WI38 (cell line): ENCODE measurements at regions not wholly inside any gene's neighbourhood (a gene's known extent, or its start where the extent isn't known, plus 50 kb on each side); places are given as distances from the start of the nearest gene placed in this dataset.

ENCODE experiments used
- H3K4me3 ChIP-seq: 2 replicates; pipeline ENCODE4 v1.5.1; 2011; ENCODE audit warnings: low read depth, mild to moderate bottlenecking, control low read depth, low read length
- CTCF ChIP-seq: IDR thresholded peaks from 2 replicates; pipeline ENCODE4 v1.5.1; 2012; ENCODE audit warnings: low read depth, mild to moderate bottlenecking, control low read depth, low read length

- no peak for TF ChIP-seq CTCF
- no peak overlapping the region for H3K4me3 ChIP-seq
Measured at GRCh38 chr1:47515164-47515789, 77.4 kb downstream of the FOXD2 start.

DNA sequence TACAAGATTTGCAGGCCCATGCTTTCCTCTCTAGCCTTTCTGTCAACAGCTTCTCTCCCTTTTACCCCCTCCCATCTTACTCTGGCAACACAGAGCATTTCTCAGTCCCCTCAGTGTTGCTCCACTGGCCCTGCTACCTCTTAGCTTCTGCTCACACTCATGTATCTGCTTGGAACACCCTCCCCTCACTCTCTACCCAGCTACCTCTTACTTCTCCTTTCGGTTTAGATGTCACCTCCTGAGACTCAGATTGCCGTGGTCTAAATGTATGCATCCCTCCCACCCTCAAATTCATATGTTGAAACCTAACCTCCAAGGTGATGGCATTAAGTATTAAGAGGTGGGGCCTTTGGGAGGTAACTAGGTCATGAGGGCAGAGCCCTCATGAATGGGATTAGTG is 80.1 kb downstream of the FOXD2 start:
- no peak overlapping the region for H3K4me3 ChIP-seq
- no peak for TF ChIP-seq CTCF

DNA sequence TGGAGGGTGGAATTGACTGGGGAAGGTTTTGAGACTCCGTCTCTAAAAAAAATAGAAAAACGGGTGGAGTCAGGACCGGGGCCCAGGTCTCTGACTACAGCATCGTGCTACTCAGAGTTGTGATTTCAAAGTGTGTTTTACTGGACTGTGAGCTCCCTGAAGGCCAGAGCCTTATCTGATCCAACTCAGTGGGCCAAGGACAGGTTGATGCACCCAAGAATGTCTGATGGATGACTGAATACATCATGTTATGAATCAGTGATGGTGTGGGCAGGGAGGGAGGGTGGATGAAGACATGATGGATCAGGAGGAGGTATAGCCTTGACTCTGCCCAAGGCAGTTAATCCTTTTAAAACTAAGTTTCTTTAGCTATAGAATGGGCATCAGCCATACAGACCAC is 81.6 kb downstream of the FOXD2 start:
- no peak overlapping the region for H3K4me3 ChIP-seq
- no peak for TF ChIP-seq CTCF

DNA sequence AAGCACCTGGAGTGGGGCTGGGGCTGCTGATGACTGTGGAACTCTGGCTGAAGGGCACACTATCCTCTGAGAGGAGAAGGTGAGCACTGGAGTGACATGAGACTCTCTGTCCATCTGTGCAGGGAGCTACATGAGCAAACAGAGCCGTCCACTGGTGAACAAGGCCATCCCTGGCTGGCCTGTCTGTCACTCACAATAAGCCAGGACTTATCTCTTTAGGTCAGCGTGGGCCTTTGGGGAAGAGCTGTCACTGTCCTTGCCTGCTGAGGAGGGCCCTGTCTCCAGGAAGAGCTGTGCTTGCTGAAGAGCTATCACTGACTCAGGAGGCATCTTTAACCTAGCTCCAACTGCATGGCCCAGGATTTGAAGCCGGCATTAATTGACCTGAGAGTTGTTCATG is 82.1 kb downstream of the FOXD2 start:
- H3K4me3 ChIP-seq = no peak overlapping the region
- no peak for TF ChIP-seq CTCF

- H3K4me3 ChIP-seq = no peak overlapping the region
- TF ChIP-seq CTCF = no peak
Measured at GRCh38 chr1:47521034-47521881, 83.4 kb downstream of the FOXD2 start.

GRCh38 chr1:47522935-47523834 is 85.3 kb downstream of the FOXD2 start:
- no peak overlapping the region for H3K4me3 ChIP-seq
- TF ChIP-seq CTCF = no peak
